Activated T-cell treated with anti-CD3 and anti-CD28 coated beads, Interleukin-2, amount 50 U/mL, for 4 hours (primary cell): ENCODE measurements at regions not wholly inside any gene's neighbourhood (a gene's known extent, or its start where the extent isn't known, plus 50 kb on each side); places are given as distances from the start of the nearest gene placed in this dataset.

Experiments used
- ATAC-seq, 2 donors: fragments of 200-7000 bp; cut with Tn5 transposase; one replicate each; pipeline ENCODE4 v1.10.0; 2021
- DNase-seq: peaks from one replicate; pipeline ENCODE4 v3.0.0-alpha.2; 2020
- H3K27me3 Mint-ChIP-seq: one replicate; pipeline ENCODE4 v1.8.0; 2021; ENCODE audit warnings: low read depth, mixed read lengths
- H3K36me3 Mint-ChIP-seq: one replicate; pipeline ENCODE4 v1.8.0; 2022; ENCODE audit warnings: mixed read lengths; ENCODE audit not compliant: insufficient read depth
- H3K4me1 Mint-ChIP-seq: one replicate; pipeline ENCODE4 v1.8.0; 2021; ENCODE audit warnings: low read depth, mixed read lengths
- H3K4me3 Mint-ChIP-seq: one replicate; pipeline ENCODE4 v1.8.0; 2021; ENCODE audit warnings: mild to moderate bottlenecking, moderate library complexity, mixed read lengths
- H3K9me3 Mint-ChIP-seq: one replicate; pipeline ENCODE4 v1.8.0; 2021; ENCODE audit warnings: mixed read lengths

GRCh38 chr5:152255411-152255810 lies 149.7 kb downstream of the NMUR2 start:
- H3K36me3 Mint-ChIP-seq = no peaks in the 10 kb centered on the region
- H3K4me1 Mint-ChIP-seq = no peaks in the 10 kb centered on the region
- DNase-seq (no peak), ATAC-seq (no peak)
- peaks cover 4% of the 10 kb centered on the region for H3K27me3 Mint-ChIP-seq
- no peak overlapping the region for H3K4me3 Mint-ChIP-seq
- no peaks in the 10 kb centered on the region for H3K9me3 Mint-ChIP-seq

- no peaks in the 10 kb centered on the region for H3K36me3 Mint-ChIP-seq
- no peaks in the 10 kb centered on the region for H3K27me3 Mint-ChIP-seq
- no peaks in the 10 kb centered on the region for H3K4me1 Mint-ChIP-seq
- DNase-seq = no peak
- no peaks in the 10 kb centered on the region for H3K9me3 Mint-ChIP-seq
- no peak overlapping the region for H3K4me3 Mint-ChIP-seq
- ATAC-seq = no peak
These were observed 157.2 kb downstream of the NMUR2 start for GRCh38 chr5:152247850-152248385.

GRCh38 chr5:152246401-152246800 lies 158.7 kb downstream of the NMUR2 start:
- no peak for DNase-seq
- no peaks in the 10 kb centered on the region for H3K36me3 Mint-ChIP-seq
- no peak for ATAC-seq
- no peaks in the 10 kb centered on the region for H3K9me3 Mint-ChIP-seq
- H3K4me3 Mint-ChIP-seq = no peak overlapping the region
- no peaks in the 10 kb centered on the region for H3K4me1 Mint-ChIP-seq
- H3K27me3 Mint-ChIP-seq = no peaks in the 10 kb centered on the region

- ATAC-seq = no peak
- no peaks in the 10 kb centered on the region for H3K36me3 Mint-ChIP-seq
- H3K9me3 Mint-ChIP-seq = peaks cover 4% of the 10 kb centered on the region
- no peak overlapping the region for H3K4me3 Mint-ChIP-seq
- H3K27me3 Mint-ChIP-seq = peaks cover 4% of the 10 kb centered on the region
- no peaks in the 10 kb centered on the region for H3K4me1 Mint-ChIP-seq
- DNase-seq = no peak
These were observed 167.5 kb downstream of the NMUR2 start for GRCh38 chr5:152237531-152237930.

- Mint-ChIP-seq H3K4me1 (no peaks in the 10 kb centered on the region), H3K36me3 (no peaks in the 10 kb centered on the region), H3K4me3 (no peak overlapping the region), H3K9me3 (no peaks in the 10 kb centered on the region), H3K27me3 (peaks cover 4% of the 10 kb centered on the region)
- no peak for DNase-seq
- no peak for ATAC-seq
These were observed 178.9 kb downstream of the NMUR2 start for GRCh38 chr5:152226191-152226590.

GRCh38 chr5:152221721-152222629 lies 183.1 kb downstream of the NMUR2 start:
- H3K4me1 Mint-ChIP-seq = no peaks in the 10 kb centered on the region
- no peaks in the 10 kb centered on the region for H3K36me3 Mint-ChIP-seq
- ATAC-seq (no peak), DNase-seq (no peak)
- H3K4me3 Mint-ChIP-seq = no peak overlapping the region
- no peaks in the 10 kb centered on the region for H3K9me3 Mint-ChIP-seq
- peaks cover 4% of the 10 kb centered on the region for H3K27me3 Mint-ChIP-seq

GRCh38 chr5:152218694-152219093 lies 186.4 kb downstream of the NMUR2 start:
- DNase-seq (no peak), ATAC-seq (no peak)
- no peaks in the 10 kb centered on the region for H3K27me3 Mint-ChIP-seq
- no peak overlapping the region for H3K4me3 Mint-ChIP-seq
- H3K4me1 Mint-ChIP-seq = no peaks in the 10 kb centered on the region
- H3K9me3 Mint-ChIP-seq = peaks cover 4% of the 10 kb centered on the region
- H3K36me3 Mint-ChIP-seq = no peaks in the 10 kb centered on the region

- H3K27me3 Mint-ChIP-seq = no peaks in the 10 kb centered on the region
- H3K9me3 Mint-ChIP-seq = no peaks in the 10 kb centered on the region
- no peak for ATAC-seq
- H3K36me3 Mint-ChIP-seq = no peaks in the 10 kb centered on the region
- no peak for DNase-seq
- no peak overlapping the region for H3K4me3 Mint-ChIP-seq
- H3K4me1 Mint-ChIP-seq = no peaks in the 10 kb centered on the region
These were observed 199.3 kb downstream of the NMUR2 start for GRCh38 chr5:152205804-152206203.

GRCh38 chr5:152202321-152202720 lies 202.8 kb downstream of the NMUR2 start:
- no peak overlapping the region for H3K4me3 Mint-ChIP-seq
- no peak for ATAC-seq
- no peaks in the 10 kb centered on the region for H3K9me3 Mint-ChIP-seq
- H3K36me3 Mint-ChIP-seq = no peaks in the 10 kb centered on the region
- peaks cover 2% of the 10 kb centered on the region for H3K27me3 Mint-ChIP-seq
- H3K4me1 Mint-ChIP-seq = no peaks in the 10 kb centered on the region
- DNase-seq = no peak

GRCh38 chr5:152193391-152194107 lies 211.5 kb downstream of the NMUR2 start:
- Mint-ChIP-seq H3K27me3 (peaks cover 12% of the 10 kb centered on the region), H3K36me3 (no peaks in the 10 kb centered on the region), H3K9me3 (peaks cover 10% of the 10 kb centered on the region), H3K4me3 (no peak overlapping the region), H3K4me1 (no peaks in the 10 kb centered on the region)
- DNase-seq (no peak), ATAC-seq (no peak)

- H3K4me1 Mint-ChIP-seq = no peaks in the 10 kb centered on the region
- ATAC-seq (no peak), DNase-seq (no peak)
- H3K36me3 Mint-ChIP-seq = no peaks in the 10 kb centered on the region
- H3K4me3 Mint-ChIP-seq = no peak overlapping the region
- H3K9me3 Mint-ChIP-seq = peaks cover 10% of the 10 kb centered on the region
- H3K27me3 Mint-ChIP-seq = peaks cover 7% of the 10 kb centered on the region
These were observed 216.8 kb downstream of the NMUR2 start for GRCh38 chr5:152188251-152188650.

- ATAC-seq (no peak), DNase-seq (no peak)
- Mint-ChIP-seq H3K9me3 (peaks cover 4% of the 10 kb centered on the region), H3K27me3 (peaks cover 2% of the 10 kb centered on the region), H3K36me3 (no peaks in the 10 kb centered on the region), H3K4me1 (no peaks in the 10 kb centered on the region), H3K4me3 (no peak overlapping the region)
These were observed 217.4 kb downstream of the NMUR2 start for GRCh38 chr5:152187668-152188067.

- ATAC-seq (no peak), DNase-seq (no peak)
- H3K27me3 Mint-ChIP-seq = peaks cover 2% of the 10 kb centered on the region
- H3K4me3 Mint-ChIP-seq = no peak overlapping the region
- no peaks in the 10 kb centered on the region for H3K4me1 Mint-ChIP-seq
- peaks cover 6% of the 10 kb centered on the region for H3K9me3 Mint-ChIP-seq
- H3K36me3 Mint-ChIP-seq = no peaks in the 10 kb centered on the region
These were observed 219.4 kb downstream of the NMUR2 start for GRCh38 chr5:152185547-152186245.

- H3K4me1 Mint-ChIP-seq = no peaks in the 10 kb centered on the region
- H3K9me3 Mint-ChIP-seq = peaks cover 10% of the 10 kb centered on the region
- no peak overlapping the region for H3K4me3 Mint-ChIP-seq
- DNase-seq (no peak), ATAC-seq (no peak)
- no peaks in the 10 kb centered on the region for H3K36me3 Mint-ChIP-seq
- H3K27me3 Mint-ChIP-seq = peaks cover 2% of the 10 kb centered on the region
These were observed 220.8 kb downstream of the NMUR2 start for GRCh38 chr5:152184266-152184665.
